ENCODE measurements at regions not wholly inside any gene's neighbourhood (a gene's known extent, or its start where the extent isn't known, plus 50 kb on each side); places are given as distances from the start of the nearest gene placed in this dataset.

GRCh38 chr10:111993872-111994426 is 189.6 kb downstream of the GPAM start:
- 60 to 65% methylated on average over 4 of the region's 4 CpGs for WGBS, 2 donors
- Histone ChIP-seq H3K36me3 (ENCODE audit: control insufficient read depth in 2 of 2, insufficient read depth in 2 of 2, low read length in 1 of 2) (no peaks in the 10 kb centered on the region), H3K4me1 (ENCODE audit: control insufficient read depth in 2 of 2, insufficient read depth in 2 of 2, low read length in 1 of 2) (no peaks in the 10 kb centered on the region), H3K4me3 (ENCODE audit: low read depth in 1 of 2, low read length in 2 of 2) (no peak overlapping the region), H3K27ac (ENCODE audit: low read depth in 2 of 2, low read length in 1 of 2) (no peak overlapping the region), H3K9me3 (ENCODE audit: control insufficient read depth in 2 of 2, insufficient read depth in 1 of 2, low read depth in 1 of 2, low read length in 1 of 2) (no peaks in the 10 kb centered on the region), H3K27me3 (ENCODE audit: control insufficient read depth in 1 of 2, insufficient read depth in 2 of 2, low read length in 2 of 2) (no peaks in the 10 kb centered on the region)

GRCh38 chr10:111996103-111996502 is 187.5 kb downstream of the GPAM start:
- Histone ChIP-seq H3K27me3 (ENCODE audit: control insufficient read depth in 1 of 2, insufficient read depth in 2 of 2, low read length in 2 of 2) (no peaks in the 10 kb centered on the region), H3K4me3 (ENCODE audit: low read depth in 1 of 2, low read length in 2 of 2) (no peak overlapping the region), H3K36me3 (ENCODE audit: control insufficient read depth in 2 of 2, insufficient read depth in 2 of 2, low read length in 1 of 2) (no peaks in the 10 kb centered on the region), H3K27ac (ENCODE audit: low read depth in 2 of 2, low read length in 1 of 2) (no peak overlapping the region), H3K4me1 (ENCODE audit: control insufficient read depth in 2 of 2, insufficient read depth in 2 of 2, low read length in 1 of 2) (no peaks in the 10 kb centered on the region), H3K9me3 (ENCODE audit: control insufficient read depth in 2 of 2, insufficient read depth in 1 of 2, low read depth in 1 of 2, low read length in 1 of 2) (peaks cover 0 to 2% of the 10 kb centered on the region in 2 donors)
- 63 to 68% methylated on average over 2 of the region's 2 CpGs for WGBS, 2 donors

GRCh38 chr10:111998728-111999127 is 184.8 kb downstream of the GPAM start:
- Histone ChIP-seq H3K4me3 (ENCODE audit: low read depth in 1 of 2, low read length in 2 of 2) (no peak overlapping the region), H3K36me3 (ENCODE audit: control insufficient read depth in 2 of 2, insufficient read depth in 2 of 2, low read length in 1 of 2) (no peaks in the 10 kb centered on the region), H3K27ac (ENCODE audit: low read depth in 2 of 2, low read length in 1 of 2) (no peak overlapping the region), H3K9me3 (ENCODE audit: control insufficient read depth in 2 of 2, insufficient read depth in 1 of 2, low read depth in 1 of 2, low read length in 1 of 2) (peaks cover 0 to 2% of the 10 kb centered on the region in 2 donors), H3K4me1 (ENCODE audit: control insufficient read depth in 2 of 2, insufficient read depth in 2 of 2, low read length in 1 of 2) (no peaks in the 10 kb centered on the region), H3K27me3 (ENCODE audit: control insufficient read depth in 1 of 2, insufficient read depth in 2 of 2, low read length in 2 of 2) (no peaks in the 10 kb centered on the region)
- WGBS, 2 donors: 80 to 81% methylated on average over 7 of the region's 7 CpGs

GRCh38 chr10:111999205-111999914 is 184.2 kb downstream of the GPAM start:
- Histone ChIP-seq H3K27ac (ENCODE audit: low read depth in 2 of 2, low read length in 1 of 2) (no peak overlapping the region), H3K36me3 (ENCODE audit: control insufficient read depth in 2 of 2, insufficient read depth in 2 of 2, low read length in 1 of 2) (no peaks in the 10 kb centered on the region), H3K9me3 (ENCODE audit: control insufficient read depth in 2 of 2, insufficient read depth in 1 of 2, low read depth in 1 of 2, low read length in 1 of 2) (peaks cover 0 to 2% of the 10 kb centered on the region in 2 donors), H3K4me1 (ENCODE audit: control insufficient read depth in 2 of 2, insufficient read depth in 2 of 2, low read length in 1 of 2) (no peaks in the 10 kb centered on the region), H3K4me3 (ENCODE audit: low read depth in 1 of 2, low read length in 2 of 2) (no peak overlapping the region), H3K27me3 (ENCODE audit: control insufficient read depth in 1 of 2, insufficient read depth in 2 of 2, low read length in 2 of 2) (no peaks in the 10 kb centered on the region)
- WGBS, 2 donors: 47 to 54% methylated on average over 4 of the region's 4 CpGs

- Histone ChIP-seq H3K27me3 (ENCODE audit: control insufficient read depth in 1 of 2, insufficient read depth in 2 of 2, low read length in 2 of 2) (no peaks in the 10 kb centered on the region), H3K36me3 (ENCODE audit: control insufficient read depth in 2 of 2, insufficient read depth in 2 of 2, low read length in 1 of 2) (no peaks in the 10 kb centered on the region), H3K4me1 (ENCODE audit: control insufficient read depth in 2 of 2, insufficient read depth in 2 of 2, low read length in 1 of 2) (no peaks in the 10 kb centered on the region), H3K27ac (ENCODE audit: low read depth in 2 of 2, low read length in 1 of 2) (no peak overlapping the region), H3K9me3 (ENCODE audit: control insufficient read depth in 2 of 2, insufficient read depth in 1 of 2, low read depth in 1 of 2, low read length in 1 of 2) (peaks cover 0 to 2% of the 10 kb centered on the region in 2 donors), H3K4me3 (ENCODE audit: low read depth in 1 of 2, low read length in 2 of 2) (no peak overlapping the region)
- 33 to 41% methylated on average over 3 of the region's 3 CpGs for WGBS, 2 donors
Measured at GRCh38 chr10:111999915-112000302, 183.7 kb downstream of the GPAM start.

GRCh38 chr10:112000466-112000865 is 183.1 kb downstream of the GPAM start:
- H3K27me3 ChIP-seq (ENCODE audit: control insufficient read depth in 1 of 2, insufficient read depth in 2 of 2, low read length in 2 of 2): no peaks in the 10 kb centered on the region
- no peaks in the 10 kb centered on the region for H3K36me3 ChIP-seq (ENCODE audit: control insufficient read depth in 2 of 2, insufficient read depth in 2 of 2, low read length in 1 of 2)
- H3K4me3 ChIP-seq (ENCODE audit: low read depth in 1 of 2, low read length in 2 of 2): no peak overlapping the region
- no peaks in the 10 kb centered on the region for H3K4me1 ChIP-seq (ENCODE audit: control insufficient read depth in 2 of 2, insufficient read depth in 2 of 2, low read length in 1 of 2)
- peaks cover 0 to 2% of the 10 kb centered on the region in 2 donors for H3K9me3 ChIP-seq (ENCODE audit: control insufficient read depth in 2 of 2, insufficient read depth in 1 of 2, low read depth in 1 of 2, low read length in 1 of 2)
- H3K27ac ChIP-seq (ENCODE audit: low read depth in 2 of 2, low read length in 1 of 2): no peak overlapping the region
- 57 to 61% methylated on average over 2 of the region's 2 CpGs for WGBS, 2 donors

GRCh38 chr10:112002206-112002605 is 181.4 kb downstream of the GPAM start:
- Histone ChIP-seq H3K4me1 (ENCODE audit: control insufficient read depth in 2 of 2, insufficient read depth in 2 of 2, low read length in 1 of 2) (no peaks in the 10 kb centered on the region), H3K4me3 (ENCODE audit: low read depth in 1 of 2, low read length in 2 of 2) (no peak overlapping the region), H3K36me3 (ENCODE audit: control insufficient read depth in 2 of 2, insufficient read depth in 2 of 2, low read length in 1 of 2) (no peaks in the 10 kb centered on the region), H3K27me3 (ENCODE audit: control insufficient read depth in 1 of 2, insufficient read depth in 2 of 2, low read length in 2 of 2) (no peaks in the 10 kb centered on the region), H3K9me3 (ENCODE audit: control insufficient read depth in 2 of 2, insufficient read depth in 1 of 2, low read depth in 1 of 2, low read length in 1 of 2) (peaks cover 0 to 2% of the 10 kb centered on the region in 2 donors), H3K27ac (ENCODE audit: low read depth in 2 of 2, low read length in 1 of 2) (no peak overlapping the region)
- 50 to 55% methylated on average over 3 of the region's 3 CpGs for WGBS, 2 donors

- Histone ChIP-seq H3K4me3 (ENCODE audit: low read depth in 1 of 2, low read length in 2 of 2) (no peak overlapping the region), H3K27me3 (ENCODE audit: control insufficient read depth in 1 of 2, insufficient read depth in 2 of 2, low read length in 2 of 2) (no peaks in the 10 kb centered on the region), H3K27ac (ENCODE audit: low read depth in 2 of 2, low read length in 1 of 2) (no peak overlapping the region), H3K4me1 (ENCODE audit: control insufficient read depth in 2 of 2, insufficient read depth in 2 of 2, low read length in 1 of 2) (no peaks in the 10 kb centered on the region), H3K9me3 (ENCODE audit: control insufficient read depth in 2 of 2, insufficient read depth in 1 of 2, low read depth in 1 of 2, low read length in 1 of 2) (peaks cover 0 to 2% of the 10 kb centered on the region in 2 donors), H3K36me3 (ENCODE audit: control insufficient read depth in 2 of 2, insufficient read depth in 2 of 2, low read length in 1 of 2) (no peaks in the 10 kb centered on the region)
- 81 to 86% methylated on average over 4 of the region's 4 CpGs for WGBS, 2 donors
Measured at GRCh38 chr10:112004075-112004474, 179.5 kb downstream of the GPAM start.

- WGBS, 2 donors: 60% methylated on average over 3 of the region's 3 CpGs
- peaks cover 0 to under 1% of the 10 kb centered on the region in 2 donors for H3K9me3 ChIP-seq (ENCODE audit: control insufficient read depth in 2 of 2, insufficient read depth in 1 of 2, low read depth in 1 of 2, low read length in 1 of 2)
- H3K4me3 ChIP-seq (ENCODE audit: low read depth in 1 of 2, low read length in 2 of 2): no peak overlapping the region
- no peaks in the 10 kb centered on the region for H3K4me1 ChIP-seq (ENCODE audit: control insufficient read depth in 2 of 2, insufficient read depth in 2 of 2, low read length in 1 of 2)
- H3K27me3 ChIP-seq (ENCODE audit: control insufficient read depth in 1 of 2, insufficient read depth in 2 of 2, low read length in 2 of 2): no peaks in the 10 kb centered on the region
- no peaks in the 10 kb centered on the region for H3K36me3 ChIP-seq (ENCODE audit: control insufficient read depth in 2 of 2, insufficient read depth in 2 of 2, low read length in 1 of 2)
- no peak overlapping the region for H3K27ac ChIP-seq (ENCODE audit: low read depth in 2 of 2, low read length in 1 of 2)
Measured at GRCh38 chr10:112005044-112005443, 178.5 kb downstream of the GPAM start.

- H3K4me3 ChIP-seq (ENCODE audit: low read depth in 1 of 2, low read length in 2 of 2): no peak overlapping the region
- no peaks in the 10 kb centered on the region for H3K4me1 ChIP-seq (ENCODE audit: control insufficient read depth in 2 of 2, insufficient read depth in 2 of 2, low read length in 1 of 2)
- no peak overlapping the region for H3K27ac ChIP-seq (ENCODE audit: low read depth in 2 of 2, low read length in 1 of 2)
- H3K27me3 ChIP-seq (ENCODE audit: control insufficient read depth in 1 of 2, insufficient read depth in 2 of 2, low read length in 2 of 2): no peaks in the 10 kb centered on the region
- H3K9me3 ChIP-seq (ENCODE audit: control insufficient read depth in 2 of 2, insufficient read depth in 1 of 2, low read depth in 1 of 2, low read length in 1 of 2): no peaks in the 10 kb centered on the region
- no peaks in the 10 kb centered on the region for H3K36me3 ChIP-seq (ENCODE audit: control insufficient read depth in 2 of 2, insufficient read depth in 2 of 2, low read length in 1 of 2)
- WGBS, 2 donors: 90 to 99% methylated on average over 2 of the region's 2 CpGs
Measured at GRCh38 chr10:112006407-112006806, 177.2 kb downstream of the GPAM start.

Data from esophagus (tissue), 2 donors.